ENCODE measurements at regions not wholly inside any gene's neighbourhood (a gene's known extent, or its start where the extent isn't known, plus 50 kb on each side); places are given as distances from the start of the nearest gene placed in this dataset.

- no peak for DNase-seq
Observed at GRCh38 chr4:59983852-59984251, 1216.3 kb upstream of the ADGRL3 start.

GRCh38 chr4:59987289-59987688 is 1212.8 kb upstream of the ADGRL3 start:
- DNase-seq = no peak

GRCh38 chr4:59994118-59994517 is 1206.0 kb upstream of the ADGRL3 start:
- DNase-seq = no peak

- DNase-seq = no peak
Observed at GRCh38 chr4:60002603-60003337, 1197.4 kb upstream of the ADGRL3 start.

- DNase-seq = no peak
Observed at GRCh38 chr4:60013464-60014184, 1186.5 kb upstream of the ADGRL3 start.

- no peak for DNase-seq
Observed at GRCh38 chr4:60016971-60017370, 1183.2 kb upstream of the ADGRL3 start.

- DNase-seq = no peak
Observed at GRCh38 chr4:60019180-60019579, 1180.9 kb upstream of the ADGRL3 start.

GRCh38 chr4:60019946-60020345 is 1180.2 kb upstream of the ADGRL3 start:
- no peak for DNase-seq

- no peak for DNase-seq
Observed at GRCh38 chr4:60020389-60020788, 1179.7 kb upstream of the ADGRL3 start.

GRCh38 chr4:60033826-60034225 is 1166.3 kb upstream of the ADGRL3 start:
- DNase-seq = no peak

- no peak for DNase-seq
Observed at GRCh38 chr4:60034361-60034760, 1165.8 kb upstream of the ADGRL3 start.

GRCh38 chr4:60039908-60040307 is 1160.2 kb upstream of the ADGRL3 start:
- no peak for DNase-seq

- no peak for DNase-seq
Observed at GRCh38 chr4:60042231-60042652, 1157.9 kb upstream of the ADGRL3 start.

- DNase-seq = no peak
Observed at GRCh38 chr4:60042941-60043340, 1157.2 kb upstream of the ADGRL3 start.

GRCh38 chr4:60078984-60079383 is 1121.1 kb upstream of the ADGRL3 start:
- DNase-seq = no peak

- no peak for DNase-seq
Observed at GRCh38 chr4:60081839-60082238, 1118.3 kb upstream of the ADGRL3 start.

GRCh38 chr4:60088807-60089486 is 1111.2 kb upstream of the ADGRL3 start:
- no peak for DNase-seq

- no peak for DNase-seq
Observed at GRCh38 chr4:60089546-60090273, 1110.4 kb upstream of the ADGRL3 start.

GRCh38 chr4:60096676-60097075 is 1103.5 kb upstream of the ADGRL3 start:
- DNase-seq = no peak

GRCh38 chr4:60116592-60116991 is 1083.5 kb upstream of the ADGRL3 start:
- DNase-seq = no peak

GRCh38 chr4:60117726-60118323 is 1082.3 kb upstream of the ADGRL3 start:
- DNase-seq = no peak

All from amygdala (tissue), 56 donors.